Activated CD4-positive, alpha-beta T cell treated with anti-CD3 and anti-CD28 coated beads for 36 hours (primary cell): ENCODE measurements at regions not wholly inside any gene's neighbourhood (a gene's known extent, or its start where the extent isn't known, plus 50 kb on each side); places are given as distances from the start of the nearest gene placed in this dataset.

Source experiments
- ATAC-seq: fragments of 200-7000 bp; cut with Tn5 transposase; one replicate; pipeline ENCODE4 v1.10.0; 2021; ENCODE audit warnings: mild to moderate bottlenecking, moderate library complexity
- CTCF ChIA-PET: fragments of 350-600 bp; sonication (Branson Sonifier 250); formaldehyde crosslinking; loops from one replicate; lab custom pipeline; 2021; ENCODE audit warnings: antibody characterized with exemption; lab: Charles Lee
- POLR2A ChIA-PET: fragments of 350-600 bp; sonication (Branson Sonifier 250); formaldehyde crosslinking; loops from one replicate; lab custom pipeline; 2021; ENCODE audit warnings: antibody characterized with exemption, inconsistent platforms; lab: Charles Lee
- DNase-seq: peaks from one replicate; pipeline ENCODE4 v3.0.0-alpha.2; 2020
- H3K27ac Mint-ChIP-seq: one replicate; pipeline ENCODE4 v1.8.0; 2021; ENCODE audit warnings: mixed read lengths
- H3K27me3 Mint-ChIP-seq: one replicate; pipeline ENCODE4 v1.8.0; 2021; ENCODE audit warnings: mixed read lengths
- H3K36me3 Mint-ChIP-seq: one replicate; pipeline ENCODE4 v1.8.0; 2021; ENCODE audit warnings: low read depth, mixed read lengths
- H3K4me1 Mint-ChIP-seq: one replicate; pipeline ENCODE4 v1.8.0; 2021; ENCODE audit warnings: mixed read lengths
- H3K4me3 Mint-ChIP-seq: one replicate; pipeline ENCODE4 v1.8.0; 2021; ENCODE audit warnings: mild to moderate bottlenecking, moderate library complexity, mixed read lengths
- H3K9me3 Mint-ChIP-seq: one replicate; pipeline ENCODE4 v1.8.0; 2021; ENCODE audit warnings: low read depth, mixed read lengths
- intact Hi-C, 2 experiments: fragments of 100-400 bp; cut with DNase I in 1 of 2; cut with micrococcal nuclease in 1 of 2; formaldehyde crosslinking; loops; one replicate each; pipeline versions ENCODE4 v1.14.2 to v1.15.1; 2022 to 2024; cut with DNase I, micrococcal nuclease

DNA sequence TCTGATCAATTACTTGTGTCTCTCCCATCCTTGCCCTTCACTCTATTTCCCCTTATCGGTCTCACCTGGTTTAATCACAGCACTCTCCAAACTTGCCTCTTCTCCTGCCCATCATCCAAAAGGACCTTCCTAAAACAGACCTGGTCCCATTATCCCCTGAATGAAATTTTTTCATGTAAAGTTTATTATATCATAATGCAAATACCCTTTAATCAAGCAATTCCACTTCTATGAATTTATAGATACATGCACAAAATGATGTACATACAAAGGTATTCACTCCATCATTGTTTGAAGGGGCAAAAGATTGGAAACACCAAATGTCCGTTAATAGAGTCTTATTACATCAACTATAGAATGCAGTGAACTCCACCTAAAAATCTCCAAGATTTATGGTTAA is 88.1 kb upstream of the PKDCC start:
- POLR2A ChIA-PET = interaction anchor here (0.6 kb wide), 1 partner anchor 252 kb away, joined by 4 read pairs; no protein-coding TSS in a partner anchor
- Mint-ChIP-seq H3K4me1 (no peaks in the 10 kb centered on the region), H3K27me3 (peaks cover 6% of the 10 kb centered on the region), H3K4me3 (no peak overlapping the region), H3K9me3 (no peaks in the 10 kb centered on the region), H3K27ac (no peak overlapping the region), H3K36me3 (no peaks in the 10 kb centered on the region)
- intact Hi-C loops = no loop called here
- DNase-seq = no peak
- no peak for ATAC-seq
- CTCF ChIA-PET = interaction anchor here (0.7 kb wide), 1 partner anchor 159 kb away, joined by 3 read pairs; no protein-coding TSS in a partner anchor

- H3K36me3 Mint-ChIP-seq = no peaks in the 10 kb centered on the region
Measured at GRCh38 chr2:41962922-41963622, 84.7 kb upstream of the PKDCC start.

DNA sequence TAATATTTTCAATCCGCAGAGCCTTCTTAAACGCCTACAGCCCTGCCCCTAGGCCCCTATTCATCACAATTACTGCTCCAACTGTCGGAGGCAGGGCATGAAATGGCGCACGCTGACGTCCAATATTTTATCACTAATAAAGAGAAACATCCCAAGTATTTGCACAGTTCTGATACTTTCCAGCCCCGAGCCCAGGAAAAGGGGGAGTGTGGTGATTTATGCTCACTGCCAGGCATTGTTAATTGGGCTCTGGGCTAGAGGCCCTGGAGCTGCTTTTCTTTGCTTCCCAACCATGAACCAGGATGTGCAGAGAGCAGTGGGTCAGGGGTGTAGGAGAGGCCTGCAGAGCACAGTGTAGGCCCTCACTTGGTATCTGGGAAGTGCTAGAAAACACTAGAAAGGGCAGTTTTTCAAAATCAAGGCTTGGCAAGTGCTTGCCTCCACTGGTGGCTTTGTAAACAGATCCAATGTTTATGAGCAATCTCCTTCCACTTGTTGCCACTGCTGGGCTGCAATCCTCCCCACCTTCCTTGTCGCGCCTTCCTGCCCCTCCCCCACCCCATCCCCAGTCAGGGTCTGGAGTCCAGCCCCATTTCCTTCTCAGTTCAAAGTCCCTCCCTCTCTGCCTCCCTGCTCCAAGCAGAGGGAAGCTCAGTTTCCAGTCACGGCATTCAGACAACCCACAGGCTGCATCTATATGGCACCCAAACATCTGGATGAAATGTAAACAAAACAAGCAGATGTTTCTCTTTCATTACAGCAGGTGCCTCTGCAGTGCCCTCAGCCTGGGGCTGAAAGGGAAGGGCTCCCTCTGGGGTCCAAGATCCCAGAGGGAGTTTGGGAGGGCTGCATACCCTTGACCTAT is 83.9 kb upstream of the PKDCC start:
- POLR2A ChIA-PET = no interaction called here
- Mint-ChIP-seq H3K36me3 (no peaks in the 10 kb centered on the region), H3K4me1 (no peaks in the 10 kb centered on the region), H3K4me3 (no peak overlapping the region), H3K27me3 (peaks cover 5% of the 10 kb centered on the region), H3K9me3 (no peaks in the 10 kb centered on the region), H3K27ac (no peak overlapping the region)
- intact Hi-C loops = no loop called here
- no peak for DNase-seq
- ATAC-seq = no peak
- CTCF ChIA-PET = no interaction called here

More at GRCh38 chr2:41962922-41963622, 84.7 kb upstream of the PKDCC start:
- no peak for ATAC-seq
- CTCF ChIA-PET = interaction anchor here (0.9 kb wide), 1 partner anchor 25 kb away, joined by 4 read pairs; no protein-coding TSS in a partner anchor
- intact Hi-C loops = no loop called here
- no peak overlapping the region for H3K27ac Mint-ChIP-seq
- no peak for DNase-seq
- no peak overlapping the region for H3K4me3 Mint-ChIP-seq
- H3K4me1 Mint-ChIP-seq = no peaks in the 10 kb centered on the region
- POLR2A ChIA-PET = no interaction called here
- peaks cover 5% of the 10 kb centered on the region for H3K27me3 Mint-ChIP-seq
- no peaks in the 10 kb centered on the region for H3K9me3 Mint-ChIP-seq

GRCh38 chr2:41965173-41965908 is 82.5 kb upstream of the PKDCC start:
- Mint-ChIP-seq H3K4me1 (no peaks in the 10 kb centered on the region), H3K27me3 (peaks cover 3% of the 10 kb centered on the region), H3K9me3 (no peaks in the 10 kb centered on the region), H3K27ac (no peak overlapping the region), H3K4me3 (no peak overlapping the region), H3K36me3 (no peaks in the 10 kb centered on the region)
- CTCF ChIA-PET = interaction anchor here (0.7 kb wide), 1 partner anchor 9 kb away, joined by 4 read pairs; no protein-coding TSS in a partner anchor
- intact Hi-C loops = no loop called here
- no peak for ATAC-seq
- POLR2A ChIA-PET = no interaction called here
- DNase-seq = no peak

DNA sequence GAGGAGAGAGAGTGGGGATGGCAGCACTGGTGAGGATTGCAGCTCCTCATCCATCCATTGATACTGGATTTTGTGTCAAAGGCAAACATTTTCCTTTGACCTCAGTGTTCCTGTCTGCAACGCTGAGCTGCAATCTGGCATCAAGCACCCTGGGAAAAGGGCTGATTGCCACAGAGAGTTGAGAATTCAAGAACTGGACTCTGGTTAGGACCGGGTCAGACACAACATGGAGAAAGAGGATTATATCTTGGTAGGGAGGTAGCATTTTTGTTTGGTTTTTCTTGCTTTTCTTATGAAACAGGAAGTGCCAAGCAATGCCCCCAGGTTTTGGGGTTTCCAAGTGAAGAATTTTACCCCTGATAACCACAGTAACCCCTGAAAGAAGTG is 81.9 kb upstream of the PKDCC start:
- Mint-ChIP-seq H3K27ac (no peak overlapping the region), H3K27me3 (no peaks in the 10 kb centered on the region), H3K4me1 (no peaks in the 10 kb centered on the region), H3K36me3 (no peaks in the 10 kb centered on the region), H3K4me3 (no peak overlapping the region), H3K9me3 (no peaks in the 10 kb centered on the region)
- DNase-seq (no peak), ATAC-seq (no peak)
- CTCF ChIA-PET = interaction anchor here (0.7 kb wide), 1 partner anchor 8 kb away, joined by 4 read pairs; no protein-coding TSS in a partner anchor
- POLR2A ChIA-PET = no interaction called here
- intact Hi-C loops = no loop called here

DNA sequence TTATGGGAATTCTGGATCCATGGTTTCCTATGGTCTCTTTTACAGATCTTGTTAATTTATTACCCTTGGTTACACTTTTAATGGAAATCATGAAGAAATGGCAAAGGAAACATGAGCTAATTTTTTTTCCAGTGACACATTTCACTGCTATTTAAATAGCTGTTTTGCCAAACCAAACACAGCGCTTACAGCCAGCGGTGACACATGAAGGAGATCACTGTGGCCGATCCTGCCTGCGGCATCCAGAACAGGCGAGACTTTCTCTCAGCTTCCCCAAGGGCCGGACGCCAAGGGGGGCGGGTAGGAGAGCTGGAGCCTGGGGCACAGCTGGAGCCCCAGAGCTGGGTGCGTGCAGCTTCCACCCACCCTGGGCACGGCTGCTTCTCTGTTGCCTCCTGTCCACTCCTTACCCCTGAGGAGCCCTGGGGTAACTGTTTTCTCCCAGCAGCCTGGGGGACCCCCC is 81.4 kb upstream of the PKDCC start:
- Mint-ChIP-seq H3K4me3 (no peak overlapping the region), H3K9me3 (no peaks in the 10 kb centered on the region), H3K27me3 (peaks cover 2% of the 10 kb centered on the region), H3K27ac (no peak overlapping the region), H3K36me3 (no peaks in the 10 kb centered on the region), H3K4me1 (no peaks in the 10 kb centered on the region)
- CTCF ChIA-PET = no interaction called here
- POLR2A ChIA-PET = no interaction called here
- intact Hi-C loops = no loop called here
- ATAC-seq (no peak), DNase-seq (no peak)

DNA sequence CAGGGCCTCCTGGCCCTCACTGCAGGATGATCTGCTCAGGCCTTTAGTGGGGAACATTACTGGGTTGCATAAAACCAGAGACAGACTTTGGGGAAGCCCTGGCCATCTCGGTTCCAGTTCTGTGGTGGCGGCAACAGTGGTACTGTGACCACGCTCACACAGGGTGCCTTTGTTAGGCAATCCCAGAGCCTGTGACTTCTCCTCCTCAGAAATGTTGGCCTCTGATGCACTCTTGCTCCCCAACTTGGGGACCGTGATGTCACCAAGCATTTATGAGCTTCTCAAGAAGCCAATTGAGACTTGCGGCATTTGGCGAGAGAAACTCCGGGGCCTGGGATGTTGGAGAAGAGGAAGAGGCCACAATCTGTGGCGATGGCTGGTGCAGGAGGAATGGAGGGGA is 80.9 kb upstream of the PKDCC start:
- no peak overlapping the region for H3K27ac Mint-ChIP-seq
- intact Hi-C loops = no loop called here
- POLR2A ChIA-PET = no interaction called here

GRCh38 chr2:41967476-41968181 is 80.2 kb upstream of the PKDCC start:
- DNase-seq (no peak), ATAC-seq (no peak)
- no peak overlapping the region for H3K27ac Mint-ChIP-seq
- H3K36me3 Mint-ChIP-seq = no peaks in the 10 kb centered on the region
- no peak overlapping the region for H3K4me3 Mint-ChIP-seq
- POLR2A ChIA-PET = no interaction called here
- H3K4me1 Mint-ChIP-seq = no peaks in the 10 kb centered on the region
- H3K9me3 Mint-ChIP-seq = no peaks in the 10 kb centered on the region
- CTCF ChIA-PET = interaction anchor here (0.6 kb wide), 1 partner anchor 16 kb away, joined by 3 read pairs; no protein-coding TSS in a partner anchor
- intact Hi-C loops = no loop called here
- peaks cover 2% of the 10 kb centered on the region for H3K27me3 Mint-ChIP-seq

More for the DNA sequence above, 80.9 kb upstream of the PKDCC start:
- Mint-ChIP-seq H3K4me3 (no peak overlapping the region), H3K9me3 (no peaks in the 10 kb centered on the region), H3K36me3 (no peaks in the 10 kb centered on the region), H3K27me3 (peaks cover 2% of the 10 kb centered on the region), H3K4me1 (no peaks in the 10 kb centered on the region)
- ATAC-seq = no peak
- DNase-seq = no peak
- CTCF ChIA-PET = no interaction called here

- POLR2A ChIA-PET = no interaction called here
- Mint-ChIP-seq H3K4me1 (no peaks in the 10 kb centered on the region), H3K9me3 (no peaks in the 10 kb centered on the region), H3K36me3 (no peaks in the 10 kb centered on the region), H3K4me3 (no peak overlapping the region), H3K27me3 (peaks cover 2% of the 10 kb centered on the region), H3K27ac (no peak overlapping the region)
- DNase-seq = no peak
- CTCF ChIA-PET = no interaction called here
- intact Hi-C loops = no loop called here
- no peak for ATAC-seq
Measured at GRCh38 chr2:41968182-41968578, 79.6 kb upstream of the PKDCC start.

DNA sequence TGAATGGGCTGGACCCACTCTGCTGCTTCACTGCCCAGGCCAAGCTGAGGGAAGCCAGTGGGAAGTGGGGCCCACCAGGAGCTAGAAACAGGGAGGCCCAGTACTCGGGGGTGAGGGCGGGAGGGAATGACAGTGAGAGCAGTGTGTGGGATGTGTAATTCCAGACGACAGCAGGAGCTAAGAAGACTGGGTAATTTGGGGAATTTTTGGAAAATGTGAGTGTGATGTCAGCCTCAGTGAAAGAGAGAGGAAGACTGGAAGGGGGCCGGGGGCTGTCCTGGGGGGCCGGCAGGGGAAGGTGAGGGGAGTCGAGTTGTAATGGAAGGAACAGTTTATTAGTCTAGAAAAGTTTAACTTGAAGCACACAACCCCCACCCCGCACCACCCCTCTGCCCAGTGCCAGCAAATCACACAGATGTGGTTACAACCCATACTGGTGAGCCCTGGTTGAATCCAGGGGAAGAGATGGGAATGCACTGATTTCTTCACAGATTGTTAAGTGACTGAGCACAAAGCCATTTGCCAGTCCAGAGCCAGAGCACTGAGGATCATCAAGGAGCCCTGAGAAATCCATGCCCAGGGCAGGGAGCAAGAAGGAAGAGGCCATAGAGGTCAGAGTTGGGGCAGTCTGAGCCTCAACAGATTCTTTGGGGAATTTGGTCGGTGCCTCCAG is 76.7 kb upstream of the PKDCC start:
- no peak for DNase-seq
- Mint-ChIP-seq H3K4me3 (no peak overlapping the region), H3K27ac (no peak overlapping the region), H3K9me3 (no peaks in the 10 kb centered on the region), H3K4me1 (no peaks in the 10 kb centered on the region), H3K27me3 (peaks cover 2% of the 10 kb centered on the region), H3K36me3 (no peaks in the 10 kb centered on the region)
- POLR2A ChIA-PET = no interaction called here
- CTCF ChIA-PET = no interaction called here
- intact Hi-C loops = no loop called here
- ATAC-seq = no peak
